Retinal pigment epithelial cell (primary cell): ENCODE measurements at regions not wholly inside any gene's neighbourhood (a gene's known extent, or its start where the extent isn't known, plus 50 kb on each side); places are given as distances from the start of the nearest gene placed in this dataset.

Experiments used
- DNase-seq: peaks from one replicate; pipeline ENCODE4 v3.0.0-alpha.2; 2010; ENCODE audit warnings: low read depth
- H3K4me3 ChIP-seq: 2 replicates; pipeline ENCODE4 v1.5.1; 2011; ENCODE audit warnings: mild to moderate bottlenecking, low read length, control low read depth, moderate library complexity
- CTCF ChIP-seq: conservative IDR thresholded peaks from 2 replicates; pipeline ENCODE4 v1.5.1; 2011; ENCODE audit warnings: low read depth, low read length, control low read depth, inconsistent platforms

DNA sequence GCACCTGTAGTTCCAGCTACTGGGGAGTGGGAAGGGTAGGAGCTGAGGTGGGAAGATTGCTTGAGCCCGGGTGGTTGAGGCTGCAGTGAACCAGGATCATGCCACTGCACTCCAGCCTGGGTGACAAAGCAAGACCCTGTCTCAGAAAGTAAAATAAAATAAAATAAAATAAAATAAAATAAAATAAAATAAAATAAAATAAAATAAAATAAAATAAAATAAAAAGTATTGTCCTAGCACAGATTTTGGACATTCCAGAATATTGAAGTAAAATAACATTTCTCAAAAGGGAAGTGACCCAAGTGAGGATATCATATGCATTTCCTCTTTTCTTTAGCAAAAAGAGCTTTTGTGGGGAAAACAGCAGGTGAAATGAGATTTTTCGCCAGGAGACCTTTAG is 83.5 kb downstream of the TMEM174 start:
- no peak overlapping the region for H3K4me3 ChIP-seq
- TF ChIP-seq CTCF: no peak
- DNase-seq: no peak

DNA sequence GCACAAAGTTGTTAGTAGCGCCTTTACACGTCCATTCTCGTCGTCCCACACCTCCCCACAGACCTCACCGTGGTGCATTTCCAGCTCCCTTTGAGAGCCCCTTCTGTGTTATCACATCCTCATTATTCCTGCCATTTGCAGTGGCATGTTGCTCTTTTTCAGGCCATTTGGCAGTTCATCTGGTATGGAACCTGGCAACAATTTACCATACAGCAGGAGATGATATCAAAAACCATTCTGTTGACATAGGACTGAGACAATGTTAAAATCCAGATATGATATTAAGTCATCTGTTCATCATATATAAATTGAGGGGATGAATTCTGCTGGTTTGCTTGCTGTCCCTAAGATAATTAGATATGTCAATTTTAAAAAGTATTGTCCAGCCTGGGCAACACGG is 83.0 kb downstream of the TMEM174 start:
- H3K4me3 ChIP-seq: no peak overlapping the region
- no peak for DNase-seq
- TF ChIP-seq CTCF: no peak

GRCh38 chr5:73254642-73255041 is 81.6 kb downstream of the TMEM174 start:
- TF ChIP-seq CTCF: no peak
- H3K4me3 ChIP-seq: no peak overlapping the region
- DNase-seq: no peak

- no peak overlapping the region for H3K4me3 ChIP-seq
- DNase-seq: no peak
- no peak for TF ChIP-seq CTCF
These were observed 80.2 kb downstream of the TMEM174 start for GRCh38 chr5:73253047-73253660.

- no peak for DNase-seq
- no peak overlapping the region for H3K4me3 ChIP-seq
These were observed 77.7 kb downstream of the TMEM174 start for GRCh38 chr5:73250645-73251044.

GRCh38 chr5:73242735-73243134 is 69.7 kb downstream of the TMEM174 start:
- no peak for DNase-seq
- H3K4me3 ChIP-seq: no peak overlapping the region
- TF ChIP-seq CTCF: no peak

More at GRCh38 chr5:73250645-73251044, 77.7 kb downstream of the TMEM174 start:
- no peak for TF ChIP-seq CTCF

DNA sequence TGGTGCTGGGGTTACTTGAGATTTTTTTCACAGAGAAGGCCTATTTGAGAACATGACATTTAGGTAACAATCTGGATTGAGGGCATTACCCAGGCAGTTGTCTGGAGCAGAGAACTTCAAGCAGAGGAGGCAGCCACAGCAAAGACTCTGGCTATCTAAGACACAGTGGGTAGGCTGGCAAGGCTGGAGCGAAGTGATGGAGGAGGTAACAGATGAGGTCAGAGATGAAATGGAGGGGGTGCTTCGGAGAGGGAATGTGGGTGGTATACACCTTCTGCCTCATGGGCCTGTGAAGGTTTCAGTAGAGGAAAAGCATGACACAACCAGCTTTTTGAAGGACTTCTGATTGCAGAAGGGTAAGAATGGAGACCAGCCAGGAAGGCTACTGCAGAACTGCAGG is 65.9 kb downstream of the TMEM174 start:
- H3K4me3 ChIP-seq: no peak overlapping the region
- DNase-seq: no peak
- no peak for TF ChIP-seq CTCF
